BLaER1 (cell line): ENCODE measurements at regions not wholly inside any gene's neighbourhood (a gene's known extent, or its start where the extent isn't known, plus 50 kb on each side); places are given as distances from the start of the nearest gene placed in this dataset.

Experiments used
- H3K27ac ChIP-seq: shearing (Covaris generic); formaldehyde crosslinking; 2 replicates; pipeline ENCODE4 v1.8.1; 2022
- H3K27me3 ChIP-seq: shearing (Covaris generic); formaldehyde crosslinking; 2 replicates; pipeline ENCODE4 v1.8.1; 2022
- H3K36me3 ChIP-seq: shearing (Covaris generic); formaldehyde crosslinking; 2 replicates; pipeline ENCODE4 v1.8.1; 2022
- H3K4me1 ChIP-seq: shearing (Covaris generic); formaldehyde crosslinking; 2 replicates; pipeline ENCODE4 v1.8.1; 2022
- H3K4me2 ChIP-seq: shearing (Covaris generic); formaldehyde crosslinking; 2 replicates; pipeline ENCODE4 v1.8.1; 2022
- H3K4me3 ChIP-seq: shearing (Covaris generic); formaldehyde crosslinking; 2 replicates; pipeline ENCODE4 v1.8.1; 2022
- H3K9ac ChIP-seq: shearing (Covaris generic); formaldehyde crosslinking; 2 replicates; pipeline ENCODE4 v1.8.1; 2022
- H3K9me3 ChIP-seq: shearing (Covaris generic); formaldehyde crosslinking; 2 replicates; pipeline ENCODE4 v1.8.1; 2022
- H4K20me1 ChIP-seq: shearing (Covaris generic); formaldehyde crosslinking; 2 replicates; pipeline ENCODE4 v1.8.1; 2022
- Cebpa-rat ChIP-seq: shearing (Covaris generic); IDR thresholded peaks from 2 replicates; pipeline ENCODE4 v1.8.1; 2022

- Histone ChIP-seq H3K4me1 (no peaks in the 10 kb centered on the region), H3K27ac (no peak overlapping the region), H3K4me2 (no peak overlapping the region), H3K36me3 (no peaks in the 10 kb centered on the region), H3K9ac (no peak overlapping the region), H3K9me3 (peaks cover 7% of the 10 kb centered on the region), H4K20me1 (no peaks in the 10 kb centered on the region), H3K4me3 (no peak overlapping the region), H3K27me3 (no peaks in the 10 kb centered on the region)
- TF ChIP-seq Cebpa-rat: no peak
These were observed 249.1 kb upstream of the TSHZ2 start for GRCh38 chr20:52722926-52723688.

- H3K4me3 ChIP-seq: no peak overlapping the region
- no peaks in the 10 kb centered on the region for H3K9me3 ChIP-seq
- H3K27me3 ChIP-seq: no peaks in the 10 kb centered on the region
- no peaks in the 10 kb centered on the region for H3K4me1 ChIP-seq
- no peak overlapping the region for H3K9ac ChIP-seq
- H4K20me1 ChIP-seq: no peaks in the 10 kb centered on the region
- H3K36me3 ChIP-seq: no peaks in the 10 kb centered on the region
- no peak overlapping the region for H3K4me2 ChIP-seq
- no peak for TF ChIP-seq Cebpa-rat
- no peak overlapping the region for H3K27ac ChIP-seq
These were observed 264.0 kb upstream of the TSHZ2 start for GRCh38 chr20:52708137-52708536.

- Histone ChIP-seq H3K9ac (no peak overlapping the region), H3K36me3 (no peaks in the 10 kb centered on the region), H3K4me2 (no peak overlapping the region), H4K20me1 (no peaks in the 10 kb centered on the region), H3K9me3 (no peaks in the 10 kb centered on the region), H3K27ac (no peak overlapping the region), H3K4me1 (no peaks in the 10 kb centered on the region), H3K4me3 (no peak overlapping the region), H3K27me3 (no peaks in the 10 kb centered on the region)
- TF ChIP-seq Cebpa-rat: no peak
These were observed 267.6 kb upstream of the TSHZ2 start for GRCh38 chr20:52704553-52704952.

- no peak overlapping the region for H3K9ac ChIP-seq
- peaks cover 12% of the 10 kb centered on the region for H3K9me3 ChIP-seq
- no peak overlapping the region for H3K4me2 ChIP-seq
- no peak overlapping the region for H3K4me3 ChIP-seq
- no peak overlapping the region for H3K27ac ChIP-seq
- H3K36me3 ChIP-seq: no peaks in the 10 kb centered on the region
- no peak for TF ChIP-seq Cebpa-rat
- H4K20me1 ChIP-seq: no peaks in the 10 kb centered on the region
- no peaks in the 10 kb centered on the region for H3K27me3 ChIP-seq
- peaks cover 23% of the 10 kb centered on the region for H3K4me1 ChIP-seq
These were observed 283.8 kb upstream of the TSHZ2 start for GRCh38 chr20:52688345-52688744.

GRCh38 chr20:52684905-52685304 is 287.3 kb upstream of the TSHZ2 start:
- H3K9me3 ChIP-seq: peaks cover 16% of the 10 kb centered on the region
- no peaks in the 10 kb centered on the region for H3K36me3 ChIP-seq
- no peak overlapping the region for H3K9ac ChIP-seq
- H3K27ac ChIP-seq: peak overlapping the region; percentile 6; the same call in 1 of the 2 replicates
- no peak for TF ChIP-seq Cebpa-rat
- no peak overlapping the region for H3K4me3 ChIP-seq
- H3K27me3 ChIP-seq: no peaks in the 10 kb centered on the region
- H4K20me1 ChIP-seq: no peaks in the 10 kb centered on the region
- H3K4me2 ChIP-seq: peak overlapping the region; percentile 87
- peaks cover 26% of the 10 kb centered on the region for H3K4me1 ChIP-seq

GRCh38 chr20:52684176-52684575 is 288.0 kb upstream of the TSHZ2 start:
- Histone ChIP-seq H3K27ac (no peak overlapping the region; the same call in 1 of the 2 replicates), H3K27me3 (peaks cover 5% of the 10 kb centered on the region; the same call in 1 of the 2 replicates), H3K4me2 (peak overlapping the region; percentile 87), H3K9ac (no peak overlapping the region), H3K4me3 (0 out of 2 replicates have a peak overlapping the region, but pooled peaks have one; percentile 34), H3K9me3 (peaks cover 16% of the 10 kb centered on the region), H4K20me1 (no peaks in the 10 kb centered on the region), H3K36me3 (no peaks in the 10 kb centered on the region), H3K4me1 (peaks cover 26% of the 10 kb centered on the region)
- no peak for TF ChIP-seq Cebpa-rat

GRCh38 chr20:52683761-52684160 is 288.4 kb upstream of the TSHZ2 start:
- Histone ChIP-seq H3K4me3 (0 out of 2 replicates have a peak overlapping the region, but pooled peaks have one; percentile 34), H3K4me1 (peaks cover 26% of the 10 kb centered on the region), H3K4me2 (peak overlapping the region; percentile 87), H3K9ac (no peak overlapping the region), H3K9me3 (peaks cover 16% of the 10 kb centered on the region), H3K36me3 (no peaks in the 10 kb centered on the region), H3K27me3 (peaks cover 9% of the 10 kb centered on the region; the same call in 1 of the 2 replicates), H3K27ac (no peak overlapping the region; the same call in 1 of the 2 replicates), H4K20me1 (no peaks in the 10 kb centered on the region)
- TF ChIP-seq Cebpa-rat: no peak

GRCh38 chr20:52682237-52682636 is 289.9 kb upstream of the TSHZ2 start:
- Histone ChIP-seq H3K4me2 (no peak overlapping the region), H3K9ac (no peak overlapping the region), H3K36me3 (no peaks in the 10 kb centered on the region), H4K20me1 (no peaks in the 10 kb centered on the region), H3K27ac (no peak overlapping the region), H3K4me3 (no peak overlapping the region), H3K4me1 (peaks cover 26% of the 10 kb centered on the region), H3K9me3 (peaks cover 14% of the 10 kb centered on the region), H3K27me3 (peaks cover 12% of the 10 kb centered on the region; the same call in 1 of the 2 replicates)
- TF ChIP-seq Cebpa-rat: no peak

GRCh38 chr20:52681288-52681687 is 290.9 kb upstream of the TSHZ2 start:
- Histone ChIP-seq H3K27me3 (peaks cover 12% of the 10 kb centered on the region; the same call in 1 of the 2 replicates), H3K4me1 (peaks cover 27% of the 10 kb centered on the region), H3K4me2 (no peak overlapping the region), H4K20me1 (no peaks in the 10 kb centered on the region), H3K4me3 (no peak overlapping the region), H3K9ac (no peak overlapping the region), H3K36me3 (no peaks in the 10 kb centered on the region), H3K27ac (no peak overlapping the region), H3K9me3 (peaks cover 5% of the 10 kb centered on the region)
- TF ChIP-seq Cebpa-rat: no peak

GRCh38 chr20:52677216-52677615 is 294.9 kb upstream of the TSHZ2 start:
- no peaks in the 10 kb centered on the region for H3K36me3 ChIP-seq
- H3K27me3 ChIP-seq: peaks cover 12% of the 10 kb centered on the region; the same call in 1 of the 2 replicates
- no peak overlapping the region for H3K4me3 ChIP-seq
- H3K9ac ChIP-seq: no peak overlapping the region
- TF ChIP-seq Cebpa-rat: no peak
- H4K20me1 ChIP-seq: no peaks in the 10 kb centered on the region
- no peak overlapping the region for H3K27ac ChIP-seq
- H3K4me2 ChIP-seq: no peak overlapping the region
- H3K9me3 ChIP-seq: no peaks in the 10 kb centered on the region
- peaks cover 14% of the 10 kb centered on the region for H3K4me1 ChIP-seq
